Calu3 (cell line): ENCODE measurements at regions not wholly inside any gene's neighbourhood (a gene's known extent, or its start where the extent isn't known, plus 50 kb on each side); places are given as distances from the start of the nearest gene placed in this dataset.

ENCODE experiments used
- BruUV-seq: library from RNA; stranded (reverse); fragments of 400-500 nt; replicated peaks from 2 replicates; lab custom pipeline; 2021; lab: Mats Ljungman, UMichigan
- CTCF ChIA-PET: fragments of 300-600 bp; sonication (Branson Sonifier 250); formaldehyde crosslinking; loops from one replicate; lab custom pipeline; 2022; ENCODE audit warnings: antibody characterized with exemption; lab: Charles Lee
- DNase-seq: peaks from one replicate; pipeline ENCODE4 v3.0.0; 2022
- H3K27ac Mint-ChIP-seq: one replicate; pipeline ENCODE4 v1.8.0; 2022; ENCODE audit warnings: mixed read lengths; ENCODE audit not compliant: unreplicated experiment
- H3K27me3 Mint-ChIP-seq: one replicate; pipeline ENCODE4 v1.8.0; 2022; ENCODE audit warnings: mixed read lengths; ENCODE audit not compliant: unreplicated experiment
- H3K36me3 Mint-ChIP-seq: one replicate; pipeline ENCODE4 v1.8.0; 2022; ENCODE audit warnings: mild to moderate bottlenecking, moderate library complexity, mixed read lengths; ENCODE audit not compliant: insufficient read depth, unreplicated experiment
- H3K4me1 Mint-ChIP-seq: one replicate; pipeline ENCODE4 v1.8.0; 2022; ENCODE audit warnings: mild to moderate bottlenecking, low read depth, mixed read lengths; ENCODE audit not compliant: unreplicated experiment
- H3K4me3 Mint-ChIP-seq: one replicate; pipeline ENCODE4 v1.8.0; 2022; ENCODE audit warnings: mild to moderate bottlenecking, low read depth, moderate library complexity, mixed read lengths; ENCODE audit not compliant: unreplicated experiment
- H3K9me3 Mint-ChIP-seq: one replicate; pipeline ENCODE4 v1.8.0; 2022; ENCODE audit warnings: low read depth, mixed read lengths; ENCODE audit not compliant: unreplicated experiment
- CTCF ChIP-seq: fragments of 200-600 bp; IDR thresholded peaks from one replicate; pipeline ENCODE4 v1.8.0; 2022; ENCODE audit warnings: antibody characterized with exemption; ENCODE audit not compliant: unreplicated experiment
- intact Hi-C: fragments of 100-400 bp; cut with micrococcal nuclease; formaldehyde crosslinking; loops from one replicate; pipeline ENCODE4 v1.10.0; 2022; ENCODE audit not compliant: unreplicated experiment

GRCh38 chr11:71102251-71102995, 150.0 kb downstream of the SHANK2 start:
- TF ChIP-seq CTCF = no peak
- intact Hi-C loops = no loop called here
- Mint-ChIP-seq H3K27ac (no peak overlapping the region), H3K27me3 (no peaks in the 10 kb centered on the region), H3K4me3 (no peak overlapping the region), H3K9me3 (no peaks in the 10 kb centered on the region), H3K36me3 (peaks cover 26% of the 10 kb centered on the region), H3K4me1 (no peaks in the 10 kb centered on the region)
- no TSS peak for BruUV-seq
- CTCF ChIA-PET = no interaction called here
- DNase-seq = no peak

- TF ChIP-seq CTCF = no peak
Observed at GRCh38 chr11:71101606-71102005, 150.8 kb downstream of the SHANK2 start.

GRCh38 chr11:71101046-71101445, 151.3 kb downstream of the SHANK2 start:
- no peak for TF ChIP-seq CTCF
- no TSS peak for BruUV-seq
- no peaks in the 10 kb centered on the region for H3K9me3 Mint-ChIP-seq
- no peak overlapping the region for H3K4me3 Mint-ChIP-seq
- no peaks in the 10 kb centered on the region for H3K4me1 Mint-ChIP-seq
- CTCF ChIA-PET = no interaction called here
- H3K27me3 Mint-ChIP-seq = no peaks in the 10 kb centered on the region
- no peak for DNase-seq
- peaks cover 26% of the 10 kb centered on the region for H3K36me3 Mint-ChIP-seq
- intact Hi-C loops = no loop called here
- H3K27ac Mint-ChIP-seq = no peak overlapping the region

More at GRCh38 chr11:71101606-71102005, 150.8 kb downstream of the SHANK2 start:
- no peak for DNase-seq
- Mint-ChIP-seq H3K27ac (no peak overlapping the region), H3K27me3 (no peaks in the 10 kb centered on the region), H3K36me3 (peaks cover 26% of the 10 kb centered on the region), H3K4me3 (no peak overlapping the region), H3K4me1 (no peaks in the 10 kb centered on the region), H3K9me3 (no peaks in the 10 kb centered on the region)
- CTCF ChIA-PET = no interaction called here
- intact Hi-C loops = no loop called here
- BruUV-seq = no TSS peak

- CTCF ChIA-PET = no interaction called here
- Mint-ChIP-seq H3K4me3 (no peak overlapping the region), H3K27ac (no peak overlapping the region), H3K4me1 (no peaks in the 10 kb centered on the region), H3K36me3 (peaks cover 17% of the 10 kb centered on the region), H3K27me3 (no peaks in the 10 kb centered on the region), H3K9me3 (no peaks in the 10 kb centered on the region)
- DNase-seq = no peak
- BruUV-seq = no TSS peak
- intact Hi-C loops = no loop called here
- TF ChIP-seq CTCF = no peak
Observed at GRCh38 chr11:71098776-71099175, 153.6 kb downstream of the SHANK2 start.
